ENCODE measurements at regions not wholly inside any gene's neighbourhood (a gene's known extent, or its start where the extent isn't known, plus 50 kb on each side); places are given as distances from the start of the nearest gene placed in this dataset.

DNA sequence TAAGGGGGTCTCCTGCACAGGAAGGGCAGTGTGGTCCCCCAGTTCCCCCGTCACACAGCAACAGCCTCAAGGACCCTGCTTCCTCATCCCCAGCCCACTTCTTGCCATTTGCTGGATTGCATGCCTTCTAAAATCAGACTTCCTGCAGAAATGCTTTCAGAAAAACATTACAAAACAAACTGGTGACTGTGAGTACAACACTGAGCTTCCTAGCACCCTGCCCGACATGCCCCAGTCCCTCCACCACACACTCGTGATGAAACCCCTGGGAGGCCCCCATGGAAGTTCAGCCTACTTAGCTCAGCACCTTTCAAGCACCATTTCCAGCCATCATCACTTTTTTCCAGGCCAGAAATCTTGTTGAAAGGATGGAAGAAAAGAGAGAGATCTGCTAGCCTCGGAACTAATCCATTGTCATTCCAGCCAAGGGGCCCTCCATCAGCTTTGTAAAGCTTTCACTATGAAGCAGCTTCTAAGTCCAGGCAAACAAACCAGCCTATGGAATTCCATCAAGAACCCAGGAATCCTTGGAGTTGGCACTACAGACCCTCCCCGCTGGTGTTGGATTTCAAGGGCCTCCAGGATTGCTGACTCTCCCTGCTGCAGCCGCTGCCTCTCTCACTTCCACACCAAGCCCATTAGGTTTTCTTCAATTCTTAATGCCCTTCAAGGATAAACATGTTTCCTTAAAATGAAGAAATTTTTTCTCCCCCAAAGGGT is 114.6 kb downstream of the C5orf15 start:
- no peak for DNase-seq

DNA sequence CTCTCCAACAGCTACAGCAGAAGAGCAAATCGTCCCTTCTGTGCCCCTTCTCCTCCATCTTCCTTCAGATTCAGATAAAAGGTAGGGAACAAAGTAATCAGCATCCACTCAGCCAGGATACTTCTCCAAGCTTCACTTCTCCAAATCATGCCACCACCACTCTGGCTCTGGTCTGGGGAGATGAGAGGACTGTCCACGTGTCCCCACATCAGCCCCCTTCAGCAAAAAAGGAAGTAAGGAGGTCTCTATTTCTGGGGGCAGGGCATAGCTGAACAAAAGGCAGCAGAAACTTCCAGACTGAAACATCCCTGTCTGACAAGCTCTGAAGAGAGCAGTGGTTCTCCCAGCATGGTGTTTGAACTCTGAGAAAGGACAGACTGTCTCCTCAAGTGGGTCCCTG is 116.9 kb downstream of the C5orf15 start:
- no peak for DNase-seq

DNA sequence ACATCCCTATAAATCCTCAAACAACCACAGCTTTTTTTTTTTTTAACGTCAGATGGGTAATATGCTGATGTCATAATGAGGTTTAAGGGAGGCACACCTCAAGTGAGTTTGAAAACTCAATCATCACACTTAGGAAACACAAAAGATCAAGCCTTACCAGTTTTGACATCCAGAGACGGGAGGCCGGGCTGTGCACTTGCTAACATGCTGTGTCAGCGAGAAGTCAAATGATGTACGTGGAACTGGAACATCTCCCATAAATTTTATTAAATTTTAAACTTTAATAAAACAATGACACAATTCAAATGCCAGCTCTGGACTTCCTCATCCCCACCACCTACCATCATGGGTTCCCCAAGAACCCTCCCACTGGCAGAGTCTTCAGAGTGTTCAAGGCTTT is 117.6 kb downstream of the C5orf15 start:
- no peak for DNase-seq

DNA sequence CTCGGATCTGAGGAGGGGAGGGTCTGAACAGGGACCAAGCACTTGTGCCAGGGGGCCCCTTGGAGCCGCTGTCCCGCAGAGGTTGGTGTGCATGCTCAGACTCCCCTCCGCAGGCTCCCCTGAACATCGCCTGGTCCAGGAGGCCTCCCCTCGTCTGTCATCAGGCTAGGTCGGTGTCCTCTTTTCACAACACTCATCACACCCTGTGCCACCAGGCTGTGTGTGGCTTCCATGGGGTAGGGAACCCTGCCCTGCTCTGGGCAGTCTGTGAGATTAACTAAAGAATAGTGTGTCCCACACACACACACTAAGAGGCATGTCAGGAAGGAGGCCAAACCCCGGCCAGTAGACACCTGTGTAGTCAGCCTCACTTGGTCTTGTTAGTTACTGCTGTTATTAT is 119.3 kb downstream of the C5orf15 start:
- DNase-seq, result no peak

DNA sequence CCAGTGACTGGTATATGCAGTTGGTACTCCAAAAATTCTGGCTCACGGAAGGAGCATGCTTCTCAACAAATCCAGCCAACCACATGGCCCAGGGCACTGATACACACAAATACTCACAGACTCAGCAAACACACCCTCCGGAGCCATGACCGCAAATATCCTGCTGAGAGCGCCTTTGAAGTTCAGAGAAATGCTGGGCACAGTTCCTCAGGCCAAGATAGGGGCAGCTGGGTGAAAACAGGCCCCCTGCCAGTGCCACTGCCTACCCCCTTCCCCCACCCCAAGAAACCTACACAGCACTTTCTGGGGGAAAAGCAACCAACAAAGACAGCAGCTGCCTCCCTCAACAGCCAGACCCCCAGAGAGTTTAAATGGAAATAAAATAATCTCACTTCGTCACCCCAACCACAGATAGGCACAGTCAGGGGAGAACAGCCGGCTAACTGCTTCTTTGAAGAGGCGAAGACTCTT is 120.0 kb downstream of the C5orf15 start:
- no peak for DNase-seq

DNA sequence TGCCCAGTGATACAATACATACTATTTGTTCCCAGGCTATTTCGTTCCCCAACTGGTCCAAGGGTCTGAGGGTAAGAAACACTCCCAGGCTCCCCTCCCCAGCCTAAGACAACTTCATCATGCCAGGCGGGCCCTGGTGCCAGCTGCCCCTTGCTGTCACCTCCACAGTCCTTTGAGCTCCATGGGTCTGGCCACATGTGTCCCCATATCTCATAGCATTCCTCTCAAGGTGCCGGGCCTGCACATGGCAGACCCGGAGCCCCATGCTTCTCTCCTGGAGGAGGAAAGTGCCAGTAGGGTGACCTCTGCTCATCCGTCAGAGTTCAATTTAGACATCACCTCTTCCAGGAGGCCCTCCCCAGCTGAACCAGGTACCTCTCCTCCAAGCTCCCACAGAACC is 120.5 kb downstream of the C5orf15 start:
- no peak for DNase-seq

DNA sequence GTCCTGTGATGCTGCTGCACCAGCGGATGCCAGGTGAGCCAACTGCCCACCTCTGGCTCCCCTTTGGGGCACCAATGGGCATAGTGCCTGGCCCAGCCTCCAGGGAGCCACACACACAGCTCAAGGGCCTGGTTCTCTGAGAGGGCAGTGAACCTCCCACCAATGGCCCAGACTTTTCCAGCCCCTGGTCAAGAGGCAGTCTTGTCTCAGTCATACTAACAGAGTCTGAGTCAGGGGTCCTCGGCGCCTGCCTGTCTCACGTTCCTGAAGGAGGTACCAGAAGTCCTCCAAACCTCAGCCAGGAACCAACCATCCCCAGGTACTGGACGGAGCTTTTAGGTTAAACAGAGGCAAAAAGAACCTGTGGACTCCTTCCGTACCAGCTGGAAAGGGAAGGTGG is 121.1 kb downstream of the C5orf15 start:
- no peak for DNase-seq

DNA sequence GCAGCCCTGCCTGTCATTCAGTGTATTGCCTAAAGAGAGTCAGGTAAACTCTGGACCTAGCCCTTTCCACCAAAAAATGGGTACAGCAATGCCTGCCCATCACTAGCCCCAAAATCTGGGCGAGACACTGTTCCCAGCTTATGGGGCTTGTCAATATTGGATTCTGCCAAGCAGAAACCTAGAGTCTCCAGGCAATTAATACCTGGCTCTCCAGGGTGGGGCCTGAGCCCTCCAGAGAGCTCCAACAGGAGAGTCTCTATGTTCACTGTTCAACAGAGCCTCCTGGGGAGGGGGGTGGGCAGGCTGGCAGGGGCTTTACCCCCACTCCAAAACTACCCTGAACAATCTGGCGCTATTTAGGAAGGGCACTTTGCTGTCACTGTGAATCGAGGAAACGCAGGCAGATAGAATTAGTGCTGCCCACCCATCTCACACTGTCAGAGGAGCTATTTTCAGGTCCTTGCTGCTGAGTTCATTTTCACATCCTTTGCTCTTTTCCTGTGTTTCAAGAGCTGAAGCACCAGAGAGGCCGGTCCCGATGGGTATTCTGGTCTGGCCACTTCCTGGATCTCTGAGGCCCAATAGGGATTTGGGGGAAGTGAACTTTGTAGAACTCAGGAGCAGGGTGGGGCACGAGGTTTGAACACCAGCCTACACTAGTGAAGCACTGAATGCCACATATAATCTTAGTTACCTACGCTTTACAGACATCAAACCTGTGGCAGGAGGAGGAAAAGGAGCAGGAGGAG is 121.8 kb downstream of the C5orf15 start:
- DNase-seq, result no peak

DNA sequence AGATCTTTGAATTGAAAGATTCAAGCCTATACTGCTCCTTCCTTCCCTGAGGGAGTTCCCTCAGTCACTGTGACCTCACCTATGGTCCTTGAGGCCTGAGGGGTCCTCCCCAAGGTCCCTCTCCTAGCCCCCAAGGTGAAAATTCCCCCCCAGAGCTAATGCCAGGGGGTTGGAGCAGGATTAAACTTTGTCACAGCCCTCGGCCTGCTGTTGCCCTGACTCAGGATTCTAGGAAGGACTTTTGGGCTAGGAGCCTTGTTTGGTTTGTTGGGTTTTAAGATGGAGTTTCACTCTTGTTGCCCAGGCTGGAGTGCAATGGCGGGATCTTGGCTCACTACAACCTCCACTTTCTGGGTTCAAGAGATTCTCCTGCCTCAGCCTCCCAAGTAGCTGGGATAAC is 123.2 kb downstream of the C5orf15 start:
- no peak for DNase-seq

DNA sequence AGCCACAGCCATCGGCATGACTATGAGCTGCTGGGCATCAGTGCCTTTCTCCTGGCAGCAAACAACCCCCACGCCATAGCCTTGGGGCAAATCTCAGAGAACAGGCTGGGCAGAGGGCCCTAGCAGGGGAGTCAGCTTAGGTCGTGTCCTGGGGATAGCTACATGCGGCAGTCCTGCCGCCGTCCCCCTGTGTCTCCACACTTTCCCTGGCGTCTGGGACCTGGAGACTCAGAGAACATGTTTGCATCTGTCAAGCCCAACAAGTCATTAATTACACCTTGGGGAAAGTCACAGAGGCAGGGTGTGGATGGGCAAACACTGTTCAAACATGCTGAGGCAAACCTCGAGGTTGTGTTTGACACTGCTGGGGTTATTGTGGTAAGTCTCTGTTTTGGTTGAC is 123.6 kb downstream of the C5orf15 start:
- DNase-seq, result no peak

DNA sequence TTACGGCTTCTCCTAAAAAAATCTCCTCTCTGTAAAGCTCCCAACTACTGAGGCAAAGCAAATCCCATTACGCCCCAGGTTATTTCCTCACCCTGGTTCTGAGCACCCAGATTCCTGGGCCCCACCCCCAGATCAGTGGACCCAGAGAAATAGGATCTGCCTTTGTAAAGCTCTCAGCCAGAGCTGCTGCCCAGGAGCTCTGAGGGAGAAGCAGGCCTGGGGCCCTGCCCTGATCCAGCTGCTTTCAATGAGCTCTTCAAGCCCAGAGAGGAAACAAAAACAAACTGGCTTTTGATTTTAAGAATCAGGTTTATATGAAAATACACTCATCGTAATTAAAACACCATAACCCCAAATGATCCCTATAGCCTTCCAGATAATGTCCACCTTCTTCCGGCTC is 124.5 kb downstream of the C5orf15 start:
- DNase-seq, result no peak

DNA sequence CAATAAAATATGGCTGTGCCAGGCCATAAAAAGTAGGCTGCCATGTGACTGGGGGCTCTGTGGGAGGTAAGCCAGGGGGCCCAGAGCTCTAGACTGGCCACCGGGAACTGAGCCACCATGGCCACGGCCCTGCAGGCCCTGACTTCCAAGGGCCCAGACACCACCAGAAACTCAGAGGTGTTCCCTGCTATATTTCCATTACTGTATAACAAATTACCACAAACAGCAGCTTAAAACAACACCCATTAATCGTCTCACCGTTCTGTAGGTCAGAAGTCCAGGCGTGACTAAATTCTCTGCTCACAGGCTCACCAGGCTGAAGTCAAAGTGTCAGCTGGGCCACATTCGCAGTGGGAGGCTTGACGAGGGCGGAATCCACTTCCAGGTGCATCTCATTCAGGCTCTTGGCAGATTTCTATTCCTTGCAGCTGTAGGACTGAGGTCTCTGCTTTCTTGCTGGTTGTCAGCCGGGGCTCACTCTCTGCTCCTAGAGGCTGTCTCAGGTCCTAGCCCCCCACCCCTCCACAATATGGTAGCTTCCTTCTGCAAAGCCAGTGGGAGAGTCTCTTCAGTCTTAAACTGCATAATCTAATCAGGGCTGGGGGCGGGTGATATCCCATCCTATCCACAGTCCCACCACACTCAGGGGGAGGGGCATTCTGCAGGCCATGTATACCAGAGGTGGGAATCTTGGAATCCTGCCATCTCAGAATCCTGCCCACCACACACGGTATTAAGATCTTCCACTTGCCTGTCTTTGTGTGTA is 125.4 kb downstream of the C5orf15 start:
- DNase-seq, result no peak

DNA sequence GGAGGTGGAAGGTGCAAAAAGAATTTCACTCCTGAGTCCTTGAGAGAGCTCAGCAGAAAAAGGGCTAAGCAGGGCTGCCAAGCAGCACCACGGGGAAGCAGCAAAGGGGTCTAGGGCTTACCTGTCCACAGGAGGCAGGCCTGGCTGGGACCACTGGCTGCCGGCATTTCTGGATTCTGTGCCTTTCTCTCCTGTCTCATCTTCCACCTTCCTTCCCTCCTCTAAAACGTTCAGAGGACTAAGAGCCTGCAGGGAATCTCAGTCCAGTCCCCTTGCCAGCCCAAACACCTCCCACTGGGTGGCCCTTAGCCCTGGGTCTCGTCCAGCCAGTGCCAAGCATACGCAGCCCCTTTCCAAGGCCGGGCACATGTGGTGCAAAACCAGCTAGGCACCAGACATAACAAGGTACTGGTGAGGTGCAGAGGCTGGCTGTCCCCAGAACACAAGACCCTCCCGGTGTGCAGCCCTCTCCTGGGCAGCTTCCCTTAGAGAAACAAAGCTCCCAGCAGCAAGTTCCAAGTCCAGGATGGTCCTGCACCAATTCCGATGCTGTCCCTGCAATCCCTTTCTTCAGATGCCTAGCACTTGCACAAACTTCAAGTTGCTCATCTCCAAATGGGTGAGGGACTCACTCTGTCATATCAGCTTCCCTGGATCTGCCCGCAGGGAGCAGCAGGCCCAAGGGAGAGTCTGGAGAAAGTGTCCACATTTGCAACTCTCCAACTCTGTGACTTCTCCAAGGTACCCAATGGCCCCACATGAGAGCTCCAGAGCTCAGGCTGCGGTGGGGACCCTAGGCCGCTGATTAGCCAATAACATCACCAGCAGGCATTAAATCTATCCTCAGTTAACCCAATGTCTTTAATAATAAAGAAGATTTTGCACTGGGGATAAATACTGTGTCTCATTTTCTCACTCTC is 126.3 kb downstream of the C5orf15 start:
- DNase-seq, result no peak

DNA sequence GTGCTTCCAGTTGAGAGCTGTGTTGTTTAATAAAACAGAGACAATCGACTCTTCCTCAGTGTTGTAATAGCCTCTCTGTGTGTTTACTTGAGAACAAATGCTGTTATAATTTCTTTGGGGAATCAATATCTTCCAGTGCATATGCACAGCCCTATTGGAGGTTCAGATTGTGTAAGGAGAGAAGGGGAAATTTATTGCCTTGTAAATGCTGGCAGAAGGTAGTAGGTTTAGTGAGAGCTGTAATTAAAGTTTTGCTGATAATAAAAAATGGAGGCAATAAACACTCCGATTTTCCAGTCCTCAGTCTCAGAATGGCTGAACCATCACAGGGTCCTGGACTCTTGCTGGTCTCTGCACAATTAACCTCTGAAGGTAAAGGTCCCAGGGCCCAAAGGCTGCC is 128.3 kb downstream of the C5orf15 start:
- no peak for DNase-seq

DNA sequence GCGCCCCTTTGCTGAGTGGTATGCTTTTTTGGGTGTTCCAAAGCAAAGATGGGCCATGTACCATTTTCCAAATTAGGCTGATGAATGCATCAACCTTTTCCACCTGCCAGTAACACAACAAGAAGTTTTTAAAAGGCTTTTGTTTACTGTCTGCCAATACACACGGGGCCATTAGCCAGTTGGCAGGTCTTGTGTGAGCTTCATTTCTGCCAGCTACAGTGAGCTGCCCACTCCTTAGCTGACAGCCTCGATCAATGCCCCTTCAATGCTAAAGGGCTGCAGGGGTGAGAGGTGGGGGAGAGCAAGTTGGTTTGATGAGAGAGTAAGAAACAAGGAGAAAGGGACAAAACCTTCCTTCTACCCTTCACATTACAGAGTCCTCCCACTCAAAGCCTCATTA is 128.7 kb downstream of the C5orf15 start:
- no peak for DNase-seq

DNA sequence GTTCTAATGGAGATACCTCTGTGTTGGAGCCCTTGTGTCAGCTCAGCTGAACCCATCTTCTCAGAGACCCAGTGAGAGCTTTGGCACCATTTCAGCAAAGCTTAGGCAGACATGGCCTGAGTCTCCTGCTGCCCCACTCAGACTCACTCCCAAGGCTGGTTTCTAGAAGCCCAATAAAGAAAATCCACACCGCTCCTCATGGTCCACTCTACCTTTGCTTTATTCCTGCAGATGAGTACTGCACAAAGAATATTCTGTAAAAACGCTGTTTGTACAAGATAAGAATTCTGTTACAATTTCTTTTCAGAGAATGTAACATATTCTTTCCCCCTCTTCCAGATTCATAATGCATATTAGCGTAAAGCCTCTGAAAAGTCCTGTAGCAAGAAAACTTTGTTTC is 129.3 kb downstream of the C5orf15 start:
- DNase-seq, result no peak

DNA sequence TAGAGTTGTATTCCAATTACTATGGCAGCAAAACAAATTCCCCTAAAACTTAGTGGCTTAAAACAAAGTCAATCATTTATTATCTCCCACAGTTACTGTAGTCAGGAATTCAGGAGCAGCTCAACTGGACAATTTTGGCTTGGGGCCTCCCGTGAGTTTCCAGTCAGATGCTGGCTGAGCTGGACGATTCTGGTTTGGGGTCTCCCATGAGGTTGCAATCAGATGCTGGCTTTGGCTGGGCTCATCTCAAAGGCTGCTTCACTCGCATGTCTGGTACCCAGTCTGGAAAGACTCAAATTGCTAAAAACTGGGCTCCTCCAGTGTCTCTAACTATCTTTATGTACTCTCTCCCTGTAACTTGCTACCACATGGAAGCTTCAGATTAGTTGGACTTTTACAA is 130.1 kb downstream of the C5orf15 start:
- no peak for DNase-seq

DNA sequence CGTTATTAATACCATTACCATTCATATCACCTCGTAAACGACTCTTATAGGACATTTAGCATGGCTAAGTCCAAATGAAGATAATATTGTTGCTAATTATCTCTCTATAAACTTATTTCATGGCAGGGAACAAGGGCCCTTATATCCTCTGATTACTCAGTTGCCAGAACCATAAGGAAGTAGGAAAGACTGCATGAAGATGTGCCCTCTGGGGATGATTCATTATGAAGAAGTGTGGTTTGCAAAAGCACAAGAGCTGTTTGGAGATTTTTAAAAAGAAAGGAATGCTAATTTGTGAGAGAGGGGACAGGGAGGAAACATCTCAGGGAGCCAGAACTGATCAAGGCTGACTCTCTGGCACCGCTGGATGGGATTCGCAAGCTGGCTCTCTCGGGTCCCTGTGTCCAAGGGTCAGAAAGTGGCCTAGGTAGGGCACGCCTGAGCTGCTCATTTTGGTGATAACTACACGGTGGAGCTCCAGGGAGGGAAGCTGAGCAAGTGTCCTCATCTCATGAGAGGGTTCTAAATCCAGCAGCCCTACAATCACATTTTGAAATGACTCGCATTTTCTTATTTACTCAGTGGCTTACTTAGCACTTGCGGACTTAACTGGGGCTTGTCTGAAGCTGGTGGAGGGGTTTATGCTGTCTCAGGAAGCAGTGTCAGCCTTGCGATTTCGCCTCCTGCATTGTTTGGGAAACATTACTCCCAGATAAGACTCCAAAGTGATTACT is 136.8 kb downstream of the C5orf15 start:
- DNase-seq, result no peak

DNA sequence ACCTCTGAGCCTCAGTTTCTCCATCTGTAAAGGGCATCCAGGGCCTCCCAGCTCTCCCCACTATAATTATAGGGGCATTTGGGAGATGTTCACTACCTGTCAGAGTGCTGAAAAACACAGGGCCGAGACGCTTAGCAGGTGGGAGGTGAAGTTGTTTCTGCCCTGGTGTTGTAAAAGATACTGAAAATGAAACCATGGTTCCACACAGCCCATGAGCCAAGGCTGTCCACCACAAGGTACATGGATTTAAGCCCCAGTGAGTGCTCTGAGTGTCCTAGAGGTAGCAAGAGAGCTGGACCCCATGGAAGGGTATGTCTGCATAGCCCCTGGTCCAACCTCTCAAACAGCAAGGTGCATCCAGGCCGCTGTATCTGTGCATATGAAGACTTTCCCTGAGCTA is 137.5 kb downstream of the C5orf15 start:
- DNase-seq, result no peak

DNA sequence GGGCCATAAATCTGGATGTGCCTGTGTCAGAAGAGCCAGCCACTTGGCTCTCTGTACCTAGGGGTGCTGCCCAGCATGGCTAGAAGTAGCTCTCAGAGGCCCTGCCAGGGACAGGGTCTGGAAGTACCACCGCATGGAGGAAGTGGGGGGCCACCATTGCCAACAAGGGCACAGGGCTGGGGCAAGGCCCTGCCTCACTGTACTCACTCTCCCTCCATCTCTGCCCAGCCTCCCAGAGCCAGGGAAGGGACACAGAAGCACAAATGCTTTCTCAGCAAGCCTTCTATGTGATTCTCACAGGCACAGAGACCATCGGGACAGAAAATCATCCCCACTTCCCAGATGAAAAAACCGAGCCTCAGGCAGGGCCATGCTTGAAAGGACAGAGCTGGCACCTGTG is 138.1 kb downstream of the C5orf15 start:
- DNase-seq, result no peak

DNA sequence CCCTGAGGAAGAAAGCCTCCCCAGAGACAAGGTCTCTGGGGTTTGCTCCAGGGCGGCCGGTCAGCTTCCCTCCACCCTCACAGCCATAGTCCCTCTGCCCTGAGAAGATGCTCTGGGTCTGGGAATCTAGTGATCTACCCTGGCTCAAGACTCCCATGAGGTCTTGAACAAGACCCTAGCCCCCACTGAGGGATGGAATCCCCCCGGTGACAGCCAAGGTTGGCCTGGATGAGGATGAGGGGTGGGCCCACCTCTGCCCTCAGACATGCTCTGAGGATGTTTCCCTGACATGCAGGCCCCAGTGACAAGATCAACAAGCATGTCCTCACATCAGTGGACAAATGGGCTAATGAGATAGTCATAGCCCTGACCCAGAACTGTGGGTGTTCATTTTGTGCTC is 138.6 kb downstream of the C5orf15 start:
- no peak for DNase-seq

DNA sequence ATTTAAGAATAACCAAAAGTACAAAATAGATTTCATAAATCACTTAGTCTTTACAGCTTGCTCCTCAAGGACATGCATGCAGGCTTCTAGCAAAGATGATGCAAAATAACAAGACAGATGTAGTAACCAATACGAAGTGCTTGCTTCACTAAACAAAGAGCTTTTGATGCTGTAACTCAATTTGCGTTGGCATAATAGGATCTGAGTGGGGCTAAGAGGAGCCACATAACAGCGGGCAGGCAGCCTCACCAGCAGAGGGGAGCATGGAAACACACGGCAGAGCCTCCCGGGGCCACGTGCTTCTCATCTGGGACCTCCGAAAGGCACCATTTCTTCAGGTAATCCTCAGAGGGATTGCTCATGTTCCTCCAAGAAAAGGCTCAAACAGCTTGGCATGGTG is 139.7 kb downstream of the C5orf15 start:
- no peak for DNase-seq
